ENCODE measurements at regions not wholly inside any gene's neighbourhood (a gene's known extent, or its start where the extent isn't known, plus 50 kb on each side); places are given as distances from the start of the nearest gene placed in this dataset.

DNA sequence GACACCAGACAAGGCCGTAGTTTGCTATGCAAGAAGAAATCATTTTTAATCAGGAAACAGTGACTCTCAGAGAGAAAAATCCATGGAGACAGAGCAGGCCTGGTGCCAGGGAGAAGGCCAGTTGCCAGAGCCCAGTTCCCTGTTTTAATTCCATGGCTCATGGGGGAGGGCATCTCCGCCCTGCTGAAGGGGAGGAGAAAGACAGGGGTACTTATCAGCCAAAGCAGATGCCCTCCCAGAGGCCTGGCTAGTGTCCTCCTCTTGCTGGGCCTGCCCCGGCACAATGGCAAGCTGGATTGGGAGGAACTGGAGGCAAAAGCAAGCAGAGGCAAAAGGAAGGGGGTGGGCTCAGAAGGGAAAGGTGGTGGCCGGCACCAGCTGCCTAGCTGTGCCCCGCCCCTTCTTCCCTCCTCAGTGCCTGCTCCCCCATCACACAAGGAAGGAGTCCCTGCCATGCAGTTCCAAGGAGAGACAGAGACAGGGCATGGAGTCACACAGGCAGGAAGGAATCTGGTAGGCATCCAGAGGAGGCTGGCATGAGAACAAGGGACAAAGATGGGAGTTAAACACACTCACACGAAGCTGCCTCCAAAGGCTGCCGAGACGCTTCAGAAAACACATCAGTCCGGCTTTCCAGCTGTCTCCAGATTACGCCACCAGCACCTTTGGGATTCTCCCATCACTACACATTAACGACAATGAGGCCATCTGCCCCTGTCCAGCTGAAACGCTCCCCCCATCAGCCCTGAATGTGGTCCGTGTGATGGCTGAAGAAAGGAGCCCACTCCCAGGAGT is 591.8 kb downstream of the BUD13 start:
- TF ChIP-seq, protein P1, sequence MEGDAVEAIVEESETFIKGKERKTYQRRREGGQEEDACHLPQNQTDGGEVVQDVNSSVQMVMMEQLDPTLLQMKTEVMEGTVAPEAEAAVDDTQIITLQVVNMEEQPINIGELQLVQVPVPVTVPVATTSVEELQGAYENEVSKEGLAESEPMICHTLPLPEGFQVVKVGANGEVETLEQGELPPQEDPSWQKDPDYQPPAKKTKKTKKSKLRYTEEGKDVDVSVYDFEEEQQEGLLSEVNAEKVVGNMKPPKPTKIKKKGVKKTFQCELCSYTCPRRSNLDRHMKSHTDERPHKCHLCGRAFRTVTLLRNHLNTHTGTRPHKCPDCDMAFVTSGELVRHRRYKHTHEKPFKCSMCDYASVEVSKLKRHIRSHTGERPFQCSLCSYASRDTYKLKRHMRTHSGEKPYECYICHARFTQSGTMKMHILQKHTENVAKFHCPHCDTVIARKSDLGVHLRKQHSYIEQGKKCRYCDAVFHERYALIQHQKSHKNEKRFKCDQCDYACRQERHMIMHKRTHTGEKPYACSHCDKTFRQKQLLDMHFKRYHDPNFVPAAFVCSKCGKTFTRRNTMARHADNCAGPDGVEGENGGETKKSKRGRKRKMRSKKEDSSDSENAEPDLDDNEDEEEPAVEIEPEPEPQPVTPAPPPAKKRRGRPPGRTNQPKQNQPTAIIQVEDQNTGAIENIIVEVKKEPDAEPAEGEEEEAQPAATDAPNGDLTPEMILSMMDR (IDR thresholded peaks at IDR 0.05) = no peak
- TF ChIP-seq NR3C1 (IDR thresholded peaks at IDR 0.05) (no peak), RFX5 (IDR thresholded peaks at IDR 0.05) (no peak), POLR2A (IDR thresholded peaks at IDR 0.05; ENCODE audit: low read length) (no peak), CEBPB (IDR thresholded peaks at IDR 0.05) (no peak), RCOR1 (IDR thresholded peaks at IDR 0.05; ENCODE audit: low read depth, low read length) (no peak), KDM1A (IDR thresholded peaks at IDR 0.05; ENCODE audit: low read depth) (no peak), POLR2AphosphoS2 (conservative IDR thresholded peaks at IDR 0.05; ENCODE audit: low read length) (no peak), EHF (CRISPR knock-in tag; IDR thresholded peaks at IDR 0.05) (no peak)
- TF ChIP-seq, protein P2, sequence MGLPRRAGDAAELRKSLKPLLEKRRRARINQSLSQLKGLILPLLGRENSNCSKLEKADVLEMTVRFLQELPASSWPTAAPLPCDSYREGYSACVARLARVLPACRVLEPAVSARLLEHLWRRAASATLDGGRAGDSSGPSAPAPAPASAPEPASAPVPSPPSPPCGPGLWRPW (IDR thresholded peaks at IDR 0.05) = no peak
- TF ChIP-seq, protein P3, sequence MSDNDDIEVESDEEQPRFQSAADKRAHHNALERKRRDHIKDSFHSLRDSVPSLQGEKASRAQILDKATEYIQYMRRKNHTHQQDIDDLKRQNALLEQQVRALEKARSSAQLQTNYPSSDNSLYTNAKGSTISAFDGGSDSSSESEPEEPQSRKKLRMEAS (IDR thresholded peaks at IDR 0.05) = no peak
- TF ChIP-seq, protein P4, sequence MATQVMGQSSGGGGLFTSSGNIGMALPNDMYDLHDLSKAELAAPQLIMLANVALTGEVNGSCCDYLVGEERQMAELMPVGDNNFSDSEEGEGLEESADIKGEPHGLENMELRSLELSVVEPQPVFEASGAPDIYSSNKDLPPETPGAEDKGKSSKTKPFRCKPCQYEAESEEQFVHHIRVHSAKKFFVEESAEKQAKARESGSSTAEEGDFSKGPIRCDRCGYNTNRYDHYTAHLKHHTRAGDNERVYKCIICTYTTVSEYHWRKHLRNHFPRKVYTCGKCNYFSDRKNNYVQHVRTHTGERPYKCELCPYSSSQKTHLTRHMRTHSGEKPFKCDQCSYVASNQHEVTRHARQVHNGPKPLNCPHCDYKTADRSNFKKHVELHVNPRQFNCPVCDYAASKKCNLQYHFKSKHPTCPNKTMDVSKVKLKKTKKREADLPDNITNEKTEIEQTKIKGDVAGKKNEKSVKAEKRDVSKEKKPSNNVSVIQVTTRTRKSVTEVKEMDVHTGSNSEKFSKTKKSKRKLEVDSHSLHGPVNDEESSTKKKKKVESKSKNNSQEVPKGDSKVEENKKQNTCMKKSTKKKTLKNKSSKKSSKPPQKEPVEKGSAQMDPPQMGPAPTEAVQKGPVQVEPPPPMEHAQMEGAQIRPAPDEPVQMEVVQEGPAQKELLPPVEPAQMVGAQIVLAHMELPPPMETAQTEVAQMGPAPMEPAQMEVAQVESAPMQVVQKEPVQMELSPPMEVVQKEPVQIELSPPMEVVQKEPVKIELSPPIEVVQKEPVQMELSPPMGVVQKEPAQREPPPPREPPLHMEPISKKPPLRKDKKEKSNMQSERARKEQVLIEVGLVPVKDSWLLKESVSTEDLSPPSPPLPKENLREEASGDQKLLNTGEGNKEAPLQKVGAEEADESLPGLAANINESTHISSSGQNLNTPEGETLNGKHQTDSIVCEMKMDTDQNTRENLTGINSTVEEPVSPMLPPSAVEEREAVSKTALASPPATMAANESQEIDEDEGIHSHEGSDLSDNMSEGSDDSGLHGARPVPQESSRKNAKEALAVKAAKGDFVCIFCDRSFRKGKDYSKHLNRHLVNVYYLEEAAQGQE (IDR thresholded peaks at IDR 0.05) = no peak
